Heart right ventricle (tissue), 16 donors: ENCODE measurements at regions not wholly inside any gene's neighbourhood (a gene's known extent, or its start where the extent isn't known, plus 50 kb on each side); places are given as distances from the start of the nearest gene placed in this dataset.

Experiments
- ATAC-seq, 8 donors: fragments of 200-7000 bp; cut with Tn5 transposase; one replicate each; pipeline ENCODE4 v1.9.1; 2020; ENCODE audit warnings: mild to moderate bottlenecking in 8 of 8, moderate library complexity in 8 of 8, moderate number of reproducible peaks in 1 of 8
- DNase-seq, 2 donors: peaks; one replicate each; pipeline ENCODE4 v3.0.0-alpha.2; 2020
- H3K27ac ChIP-seq, 10 donors: fragments of 200-600 bp; sonication (generic) in 2 of 10; one replicate each; pipeline versions ENCODE4 v1.5.0 to v1.8.0; 2020 to 2022; ENCODE audit warnings: mild to moderate bottlenecking in 3 of 10
- H3K27me3 ChIP-seq, 7 donors: fragments of 200-600 bp; one replicate each; pipeline ENCODE4 v1.8.0; 2021 to 2022; ENCODE audit warnings: mild to moderate bottlenecking in 2 of 7
- H3K36me3 ChIP-seq, 9 donors: fragments of 200-600 bp; sonication (generic) in 1 of 9; one replicate each; pipeline versions ENCODE4 v1.5.0 to v1.8.0; 2020 to 2022; ENCODE audit warnings: mild to moderate bottlenecking in 2 of 9
- H3K4me1 ChIP-seq, 9 donors: fragments of 200-600 bp; sonication (generic) in 1 of 9; one replicate each; pipeline versions ENCODE4 v1.5.0 to v1.8.0; 2020 to 2022; ENCODE audit warnings: mild to moderate bottlenecking in 4 of 9
- H3K4me3 ChIP-seq, 10 donors: fragments of 200-600 bp; sonication (generic) in 2 of 10; one replicate each; pipeline versions ENCODE4 v1.5.0 to v1.8.0; 2020 to 2022; ENCODE audit warnings: mild to moderate bottlenecking in 7 of 10, moderate library complexity in 2 of 10
- H3K9me3 ChIP-seq, 11 donors: fragments of 200-600 bp in 10 of 11; sonication (generic) in 2 of 11; one replicate each; pipeline versions ENCODE4 v1.5.0 to v1.8.0; 2013 to 2022; ENCODE audit warnings: mild to moderate bottlenecking in 2 of 11, control low read depth in 1 of 11, moderate library complexity in 1 of 11
- WGBS, 2 donors: extraction: QIAGEN DNeasy Blood & Tissue Kit; methylation state at CpG; one replicate each; pipeline ENCODE4 v1.1.7; 2013; ENCODE audit warnings: inconsistent platforms in 1 of 2; 5-methylcytosine and 5-hydroxymethylcytosine counted together
- intact Hi-C, 10 donors: fragments of 100-400 bp; cut with DNase I; formaldehyde crosslinking; loops; one replicate each; pipeline versions ENCODE4 v1.11.1 to v1.14.2; 2022
- TF ChIP-seq, protein P1 (sequence below), 9 donors: fragments of 200-600 bp; sonication (generic) in 2 of 9; IDR thresholded peaks; one replicate each; pipeline versions ENCODE4 v1.5.0 to v1.8.0; 2021 to 2022; ENCODE audit warnings: antibody characterized with exemption in 9 of 9, mild to moderate bottlenecking in 5 of 9, moderate library complexity in 1 of 9
- donor health status: Arrhythmogenic right ventricular cardiomyopathy.
- donor health status: ischemic (EF 13 %, LVEDD 7.1; RV severe dilation, severe dysfunction).
- donor health status: healthy with polysubstance abuse.
- donor health status: DM: no; HTN: yes; CAD: no.
- donor health status: DM: no; HTN: no; CAD: no.
- donor health status: ischemic (EF 25% LVEDD 6.9; RV normal size, moderate dysfunction).
- donor health status: ischemic (EF 25% LVEDD 5.7; RV mildly dilated, moderate dysfunction).
- donor health status: healthy.
- donor health status: DM: yes; HTN: yes; CAD: no.
- donor health status: Ischemic cardiomyopathy.
- donor health status: ischemic (EF 35%, LVEDD 5.7; RV mildly dilated, moderate dysfunction).
- donor health status: nonischemic (EF 11% LVEDD 7.7; RV severe dilation, severe dysfunction).
- donor health status: DM: yes; HTN: yes; CAD: no.
- donor health status: PGD.
- donor health status: ischemic (EF 29% LVEDD 5.4; RV normal size, mild dysfunction).
- donor health status: nonischemic (EF 23%, LVEDD 6.1; RV moderate dilation, normal function).

DNA sequence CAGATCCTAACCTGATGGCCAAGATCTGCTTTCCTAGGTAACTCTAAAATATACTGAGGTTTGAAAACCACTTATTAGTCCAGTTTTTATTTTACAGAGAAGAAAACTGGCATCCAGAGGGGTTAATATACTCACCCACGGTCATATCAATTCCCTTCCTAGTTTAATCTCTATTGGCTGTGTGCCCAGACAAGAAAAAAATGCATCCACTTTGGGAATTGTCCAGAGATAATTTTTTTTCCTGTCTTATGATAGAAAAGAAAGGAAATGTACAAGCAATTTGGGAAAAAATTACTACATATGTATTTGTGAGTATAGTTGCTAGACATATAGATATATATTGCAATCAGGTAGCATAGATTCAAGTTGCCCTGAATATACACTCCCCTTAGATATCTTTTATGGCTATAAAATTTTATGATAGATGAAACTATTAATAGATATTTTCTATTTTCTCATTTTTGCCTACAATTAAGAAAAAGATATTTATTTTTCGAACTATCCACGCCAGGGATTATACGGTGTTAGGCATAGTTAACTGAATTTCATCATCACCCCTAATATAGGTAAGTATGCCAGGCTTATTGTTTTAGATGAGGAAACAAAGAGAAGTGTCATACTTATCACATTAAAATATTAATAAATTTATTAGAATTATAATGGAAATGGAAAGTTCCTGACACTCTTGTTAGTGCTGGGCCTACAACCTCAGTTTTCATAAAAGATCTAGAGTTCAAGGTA, 100.5 kb upstream of the SLC38A2 start:
- H3K4me3 ChIP-seq: peak overlapping the region in 1 of 10 donors; percentile 3
- peak in 5 of 8 donors; percentile 35 to 75 (median 54) for ATAC-seq

DNA sequence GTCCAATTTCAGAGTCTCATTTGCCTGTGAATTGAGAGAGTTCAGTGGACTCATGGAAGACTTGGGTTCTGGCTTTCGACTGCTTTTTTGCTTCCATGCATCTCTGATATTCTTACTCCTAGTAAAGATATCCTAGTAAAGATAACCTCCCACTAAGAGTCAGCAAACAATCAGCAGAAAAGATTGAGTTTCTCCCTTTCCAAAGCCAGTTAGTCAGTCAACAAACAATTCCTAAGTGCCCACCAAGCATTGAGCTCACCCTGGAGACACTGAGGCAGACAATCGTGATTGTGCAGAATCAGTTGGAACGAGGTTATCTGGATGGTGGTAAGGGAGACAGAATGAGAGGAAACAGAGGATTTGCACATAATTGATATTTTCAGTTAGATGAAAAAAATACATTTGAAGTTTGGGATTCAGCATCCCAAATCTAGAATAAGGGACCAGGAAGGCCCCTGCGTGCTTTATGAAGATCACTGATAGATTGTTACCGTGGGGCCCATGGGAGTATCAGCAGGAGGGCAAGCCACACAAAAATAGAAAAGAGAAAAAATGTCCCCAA, 99.7 kb upstream of the SLC38A2 start:
- Histone ChIP-seq H3K9me3 (no peaks in the 10 kb centered on the region), H3K36me3 (no peaks in the 10 kb centered on the region), H3K27me3 (no peaks in the 10 kb centered on the region), H3K27ac (peak overlapping the region in 8 of 10 donors; percentile 80 to 91 (median 86)), H3K4me3 (no peak overlapping the region), H3K4me1 (peaks cover 9 to 55% (median 45%) of the 10 kb centered on the region in 9 donors)
- intact Hi-C loops: loop anchor here in 8 of 10 donors (2.0 to 10.0 kb wide), 7 partner anchors 19 to 190 kb away; partner anchors contain the start of gene SLC38A2 (in 3 of the 8)
- 45 to 51% methylated on average over 5 of the region's 5 CpGs for WGBS, 2 donors
- TF ChIP-seq, protein P1, sequence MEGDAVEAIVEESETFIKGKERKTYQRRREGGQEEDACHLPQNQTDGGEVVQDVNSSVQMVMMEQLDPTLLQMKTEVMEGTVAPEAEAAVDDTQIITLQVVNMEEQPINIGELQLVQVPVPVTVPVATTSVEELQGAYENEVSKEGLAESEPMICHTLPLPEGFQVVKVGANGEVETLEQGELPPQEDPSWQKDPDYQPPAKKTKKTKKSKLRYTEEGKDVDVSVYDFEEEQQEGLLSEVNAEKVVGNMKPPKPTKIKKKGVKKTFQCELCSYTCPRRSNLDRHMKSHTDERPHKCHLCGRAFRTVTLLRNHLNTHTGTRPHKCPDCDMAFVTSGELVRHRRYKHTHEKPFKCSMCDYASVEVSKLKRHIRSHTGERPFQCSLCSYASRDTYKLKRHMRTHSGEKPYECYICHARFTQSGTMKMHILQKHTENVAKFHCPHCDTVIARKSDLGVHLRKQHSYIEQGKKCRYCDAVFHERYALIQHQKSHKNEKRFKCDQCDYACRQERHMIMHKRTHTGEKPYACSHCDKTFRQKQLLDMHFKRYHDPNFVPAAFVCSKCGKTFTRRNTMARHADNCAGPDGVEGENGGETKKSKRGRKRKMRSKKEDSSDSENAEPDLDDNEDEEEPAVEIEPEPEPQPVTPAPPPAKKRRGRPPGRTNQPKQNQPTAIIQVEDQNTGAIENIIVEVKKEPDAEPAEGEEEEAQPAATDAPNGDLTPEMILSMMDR (IDR thresholded peaks at IDR 0.05): no peak
- ATAC-seq (no peak), DNase-seq (no peak)

More for the DNA sequence above, 100.5 kb upstream of the SLC38A2 start:
- H3K9me3 ChIP-seq: no peaks in the 10 kb centered on the region
- no peaks in the 10 kb centered on the region for H3K36me3 ChIP-seq
- DNase-seq: peak in 1 of 2 donors; percentile 59
- H3K27ac ChIP-seq: peak overlapping the region; percentile 37 to 91 (median 86)
- WGBS, 2 donors: 31 to 34% methylated on average over 4 of the region's 4 CpGs
- TF ChIP-seq, protein P1 (IDR thresholded peaks at IDR 0.05): no peak
- H3K4me1 ChIP-seq: peaks cover 8 to 51% (median 36%) of the 10 kb centered on the region in 9 donors
- intact Hi-C loops: loop anchor here in 8 of 10 donors (1.0 to 10.0 kb wide), 8 partner anchors 18 to 189 kb away; partner anchors contain the start of gene SLC38A2 (in 3 of the 8)
- no peaks in the 10 kb centered on the region for H3K27me3 ChIP-seq

DNA sequence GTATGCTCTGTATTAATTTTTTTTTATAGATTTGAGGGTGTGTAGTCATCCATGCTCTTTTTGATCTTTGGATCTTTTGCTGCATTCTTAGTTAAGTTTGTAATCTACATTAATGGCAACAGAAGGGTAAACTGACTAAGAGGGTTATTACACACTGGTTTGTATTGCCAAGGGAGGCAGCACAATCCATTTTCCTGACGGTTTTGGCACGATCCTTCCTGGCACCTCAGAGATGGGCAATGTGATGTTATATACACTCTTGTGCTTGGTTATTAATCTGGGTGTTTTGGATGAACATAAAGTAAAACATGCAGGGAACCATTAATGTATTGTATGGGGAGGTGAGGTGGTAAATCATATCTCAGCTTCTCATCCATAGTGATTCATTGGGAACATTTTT, 98.8 kb upstream of the SLC38A2 start:
- intact Hi-C loops: loop anchor here in 8 of 10 donors (5.0 to 10.0 kb wide), 5 partner anchors 53 to 191 kb away; partner anchors contain the start of gene SLC38A2 (in 3 of the 8)
- H3K4me1 ChIP-seq: peaks cover 9 to 58% (median 47%) of the 10 kb centered on the region in 9 donors
- no peaks in the 10 kb centered on the region for H3K9me3 ChIP-seq
- H3K27ac ChIP-seq: peak overlapping the region in 1 of 10 donors; percentile 8
- no peaks in the 10 kb centered on the region for H3K27me3 ChIP-seq
- TF ChIP-seq, protein P1 (IDR thresholded peaks at IDR 0.05): no peak
- H3K4me3 ChIP-seq: no peak overlapping the region
- no peak for DNase-seq
- no peak for ATAC-seq
- H3K36me3 ChIP-seq: no peaks in the 10 kb centered on the region
- WGBS, 2 donors: 68 to 69% methylated on average over 2 of the region's 2 CpGs

DNA sequence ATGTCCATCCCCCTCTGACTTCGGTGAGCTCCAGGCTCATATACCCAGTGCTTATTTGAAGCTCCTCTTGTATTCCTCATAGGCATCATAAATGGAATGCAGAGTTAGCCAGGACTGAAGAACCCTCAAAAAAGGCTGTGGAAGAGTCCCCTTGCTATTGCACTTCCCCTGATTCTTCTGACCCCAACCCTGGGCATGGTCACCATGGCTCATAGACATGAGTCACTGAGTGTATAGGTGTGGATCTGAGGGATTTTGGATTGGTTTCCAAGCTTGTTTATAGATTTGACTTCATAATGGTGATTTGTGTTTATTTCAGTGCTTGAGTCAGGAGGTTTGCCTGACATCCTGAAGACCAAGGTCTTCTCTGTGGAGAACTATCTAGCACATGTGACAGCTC, 98.4 kb upstream of the SLC38A2 start:
- intact Hi-C loops: loop anchor here in 8 of 10 donors (5.0 to 10.0 kb wide), 5 partner anchors 54 to 191 kb away; partner anchors contain the start of gene SLC38A2 (in 3 of the 8)
- TF ChIP-seq, protein P1 (IDR thresholded peaks at IDR 0.05): no peak
- DNase-seq (no peak), ATAC-seq (no peak)
- no peaks in the 10 kb centered on the region for H3K27me3 ChIP-seq
- no peaks in the 10 kb centered on the region for H3K9me3 ChIP-seq
- no peaks in the 10 kb centered on the region for H3K36me3 ChIP-seq
- H3K4me3 ChIP-seq: no peak overlapping the region
- 58 to 60% methylated on average over 1 of the region's 1 CpG for WGBS, 2 donors
- peaks cover 9 to 58% (median 47%) of the 10 kb centered on the region in 9 donors for H3K4me1 ChIP-seq
- H3K27ac ChIP-seq: peak overlapping the region in 2 of 10 donors; percentile 8 to 26
